Anterior cingulate cortex (tissue), 58 donors: ENCODE measurements at regions not wholly inside any gene's neighbourhood (a gene's known extent, or its start where the extent isn't known, plus 50 kb on each side); places are given as distances from the start of the nearest gene placed in this dataset.
"Not testable (repeated sequence)": the region's sequence is repeated elsewhere in the genome, so short reads cannot be mapped to it uniquely, and the experiment has no call there.

ENCODE experiments used
- DNase-seq, 58 donors: peaks; one replicate each; lab custom pipeline; 2025; lab: John Stamatoyannopoulos, UW

- DNase-seq: not testable (repeated sequence)
These were observed 72.5 kb upstream of the FOXK1 start for GRCh38 chr7:4609576-4609975.

GRCh38 chr7:4610768-4611467, 71.2 kb upstream of the FOXK1 start:
- DNase-seq: peak in 14 of 58 donors; percentile 2 to 57 (median 13)

GRCh38 chr7:4612237-4612636, 69.9 kb upstream of the FOXK1 start:
- no peak for DNase-seq

GRCh38 chr7:4612939-4613841, 68.9 kb upstream of the FOXK1 start:
- DNase-seq: peak in 2 of 58 donors; percentile 1 to 5

GRCh38 chr7:4613846-4614548, 68.1 kb upstream of the FOXK1 start:
- DNase-seq: peak in 1 of 58 donors; percentile 24

GRCh38 chr7:4616116-4616515, 66.0 kb upstream of the FOXK1 start:
- no peak for DNase-seq

- DNase-seq: no peak
These were observed 60.7 kb upstream of the FOXK1 start for GRCh38 chr7:4621396-4621795.

GRCh38 chr7:4626318-4626845, 55.7 kb upstream of the FOXK1 start:
- no peak for DNase-seq

- DNase-seq: peak in 1 of 58 donors; percentile 13
These were observed 52.7 kb upstream of the FOXK1 start for GRCh38 chr7:4629287-4629895.

- peak in 56 of 58 donors; percentile 23 to 89 (median 68) for DNase-seq
These were observed 50.5 kb upstream of the FOXK1 start for GRCh38 chr7:4631380-4632179.
